ENCODE measurements at regions not wholly inside any gene's neighbourhood (a gene's known extent, or its start where the extent isn't known, plus 50 kb on each side); places are given as distances from the start of the nearest gene placed in this dataset.
A peak's percentile ranks its signal among the peaks of the same experiment; 100 is the strongest.

DNA sequence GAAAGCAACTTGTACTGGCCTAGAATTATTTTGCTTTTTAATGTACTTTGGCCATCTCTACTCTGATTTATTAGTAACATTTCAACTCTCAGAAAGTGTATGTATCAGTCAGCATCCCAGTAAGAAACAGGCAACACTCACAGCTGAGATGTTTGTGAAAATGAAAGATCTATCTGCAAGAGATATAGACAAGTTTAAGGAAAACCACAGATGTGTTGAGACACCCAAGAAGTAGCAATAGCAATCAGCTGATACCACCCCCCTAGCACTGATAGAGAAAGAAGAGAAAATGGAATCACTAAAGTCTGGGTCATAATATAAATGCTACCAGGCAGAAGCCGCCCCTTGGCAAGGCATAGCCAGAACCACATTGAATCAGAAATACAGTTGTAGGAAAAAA, 372.0 kb downstream of the ARAP2 start:
- no peak for DNase-seq (ENCODE audit: low read depth)

DNA sequence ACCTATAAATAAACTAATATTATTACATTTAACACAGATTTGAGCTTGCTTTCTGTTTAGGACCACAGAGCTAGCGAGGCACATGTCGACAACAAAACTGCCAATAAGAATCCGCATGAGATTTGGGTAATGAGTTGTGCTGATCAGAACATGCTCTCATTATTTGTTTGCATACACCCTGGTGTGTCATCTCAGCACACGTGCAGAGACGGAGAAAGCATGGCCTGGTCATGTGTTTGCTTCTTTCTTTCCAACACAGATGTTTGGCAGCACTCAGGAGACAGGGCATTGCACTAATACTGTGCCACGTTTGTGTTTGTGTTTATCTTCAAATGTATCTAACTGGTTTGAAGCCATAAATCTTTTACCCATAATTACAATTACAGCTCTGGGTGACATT, 364.8 kb downstream of the ARAP2 start:
- peak; percentile 6 for DNase-seq (ENCODE audit: low read depth)

DNA sequence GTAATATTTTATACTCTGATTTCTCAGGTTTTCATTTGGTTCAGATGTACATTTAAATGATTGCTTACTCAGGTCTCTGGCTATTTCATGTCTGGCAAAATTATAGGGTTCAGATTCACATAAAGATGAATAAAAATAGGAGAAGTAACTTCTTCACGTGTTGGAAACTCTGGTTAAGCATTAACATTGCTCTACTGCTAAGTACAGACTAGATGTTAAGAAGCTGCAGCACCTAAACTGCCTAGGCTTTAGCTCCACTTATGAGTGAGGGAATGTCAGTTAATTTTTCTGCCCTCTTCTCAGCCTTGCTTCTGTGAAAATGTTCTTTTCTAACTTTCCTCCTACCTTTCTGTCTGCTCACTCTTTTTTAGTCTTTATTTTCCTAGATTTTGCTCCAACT, 361.2 kb downstream of the ARAP2 start:
- DNase-seq (ENCODE audit: low read depth): no peak

DNA sequence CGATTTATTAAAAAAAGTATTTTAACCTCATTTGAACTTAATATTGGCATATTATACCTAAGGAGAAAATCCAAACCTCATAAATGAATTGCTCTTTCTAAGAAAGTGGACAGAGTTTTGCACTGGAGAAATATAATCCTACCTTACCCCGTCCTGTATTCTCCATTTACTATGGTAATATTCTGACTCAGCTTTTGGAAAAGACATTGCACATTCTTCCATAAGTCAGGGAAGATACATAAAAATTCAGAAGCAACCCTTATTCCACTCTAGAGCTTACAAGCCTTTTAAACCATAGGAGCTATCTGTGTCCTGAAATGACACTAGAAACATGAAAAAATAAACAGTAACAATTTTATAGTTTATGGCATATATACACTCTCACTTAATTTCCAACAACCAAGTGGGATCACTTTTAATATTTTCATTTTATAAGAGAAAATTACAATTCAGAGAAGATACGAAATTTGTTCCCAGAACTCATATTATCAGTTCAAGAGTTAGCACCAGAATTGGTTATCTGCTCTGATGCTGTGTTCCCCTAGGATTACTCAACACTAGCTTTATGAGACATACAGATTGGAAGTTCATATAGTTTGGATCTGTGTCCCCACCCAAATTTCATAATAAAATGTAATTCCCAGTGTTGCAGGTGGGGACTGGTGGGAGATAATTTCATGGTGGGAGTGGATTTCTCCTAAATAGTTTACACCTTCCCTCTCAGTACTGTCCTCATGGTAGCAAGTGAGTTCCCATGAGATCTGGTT, 359.4 kb downstream of the ARAP2 start:
- peak; percentile 34 for DNase-seq (ENCODE audit: low read depth)

DNA sequence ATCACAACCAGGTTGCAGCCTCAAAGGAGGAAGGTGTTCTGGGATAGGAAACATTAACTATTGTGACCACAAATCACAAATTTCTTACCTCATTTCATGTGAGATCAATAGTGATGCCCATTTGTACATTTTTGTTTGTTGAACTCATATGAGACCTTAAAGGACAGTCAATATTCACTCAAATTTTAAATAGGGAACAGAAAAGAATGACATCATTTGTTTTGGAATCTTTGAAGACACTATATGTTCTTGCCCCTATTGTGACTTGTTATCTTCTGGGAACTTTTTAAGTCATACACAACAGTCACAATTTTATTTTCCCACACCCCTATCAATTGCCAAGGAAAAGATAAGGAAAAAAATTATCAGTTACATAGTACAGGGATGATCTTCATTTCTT, 346.5 kb downstream of the ARAP2 start:
- DNase-seq (ENCODE audit: low read depth): no peak

DNA sequence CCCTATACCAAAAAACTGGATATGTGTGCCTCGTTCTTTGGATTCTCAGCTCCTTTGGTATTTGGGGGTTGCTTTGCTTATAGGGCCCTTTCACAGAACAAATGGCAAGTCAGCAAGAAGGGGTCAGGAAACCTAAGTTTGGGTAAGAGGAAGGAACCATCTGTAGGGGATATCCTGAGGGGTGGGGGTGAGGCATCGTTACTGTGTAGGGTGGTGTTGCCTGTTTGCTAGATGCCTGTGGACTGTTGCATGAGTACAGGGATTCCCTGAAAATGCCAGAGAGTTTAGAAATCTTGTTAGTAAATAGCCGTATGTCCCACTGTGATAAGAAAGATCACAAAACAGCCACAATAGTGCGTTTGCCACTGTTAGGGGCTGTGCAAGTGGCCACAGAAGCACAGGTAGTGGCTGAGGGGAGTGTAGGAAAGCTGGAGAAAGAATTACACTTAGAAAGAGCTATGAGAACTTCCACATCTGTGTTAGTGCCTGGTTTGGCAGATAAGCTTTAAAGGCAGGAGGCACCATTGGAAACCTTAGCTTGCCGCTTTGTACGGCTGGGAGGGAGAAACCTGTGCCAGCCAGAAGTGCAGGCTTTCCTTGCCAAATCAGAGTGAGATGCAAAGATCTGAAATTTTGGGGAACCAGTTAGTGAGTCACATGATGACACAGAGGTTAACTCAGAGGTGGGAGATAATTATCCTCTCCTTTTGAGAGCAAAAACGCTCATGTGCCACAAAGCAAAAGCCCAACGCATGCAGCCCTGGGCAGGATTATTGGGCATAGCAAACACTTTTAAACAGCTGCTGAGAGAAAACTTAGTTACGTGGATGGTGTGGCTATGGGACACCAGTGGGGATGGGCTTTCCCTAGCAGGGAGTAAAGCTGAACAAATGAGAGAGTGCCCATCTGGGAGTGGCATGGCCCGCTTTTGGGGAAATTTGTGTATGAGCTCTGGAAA, 343.7 kb downstream of the ARAP2 start:
- no peak for DNase-seq (ENCODE audit: low read depth)

DNA sequence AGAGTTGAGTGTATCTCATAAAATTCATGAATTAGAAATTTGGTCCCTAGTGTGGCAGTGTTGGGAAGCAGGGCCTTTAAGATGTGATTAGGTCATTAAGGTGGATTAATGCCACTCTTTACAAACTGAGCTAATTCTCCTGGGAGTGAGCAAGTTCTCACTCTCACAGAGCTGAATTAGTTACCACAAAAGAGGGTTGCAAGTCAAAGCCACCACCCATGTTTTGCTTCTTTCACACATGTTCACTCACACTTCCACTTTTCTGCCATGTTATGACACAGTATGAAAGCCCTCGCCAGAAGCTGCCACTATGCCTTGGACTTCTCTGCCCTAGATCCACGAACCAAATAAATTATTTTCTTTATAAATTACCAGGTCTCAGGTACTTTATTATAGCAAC, 332.1 kb downstream of the ARAP2 start:
- DNase-seq (ENCODE audit: low read depth): no peak

DNA sequence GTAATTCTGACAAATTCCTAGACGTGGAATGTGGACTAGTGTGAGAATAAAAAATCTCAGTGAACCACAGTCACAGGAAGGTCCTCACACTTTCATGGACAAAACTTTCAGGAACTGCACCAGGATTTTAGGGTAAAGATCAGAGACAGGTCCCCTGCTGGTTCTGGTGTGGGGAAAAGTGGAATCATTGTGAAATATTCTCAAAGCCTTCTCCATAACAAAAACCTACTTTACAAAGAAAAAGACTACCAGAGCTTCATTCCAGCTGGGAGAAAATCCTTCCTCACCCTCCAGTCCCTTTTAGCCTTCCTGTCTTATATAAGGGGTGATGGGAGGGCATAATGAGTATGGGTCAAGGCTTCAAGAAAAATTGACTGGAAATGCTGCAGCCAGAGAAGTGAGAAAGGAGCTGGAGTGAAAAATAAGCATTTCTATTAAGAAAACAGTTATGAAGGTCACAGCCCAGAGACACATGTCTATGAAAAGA, 325.8 kb downstream of the ARAP2 start:
- DNase-seq (ENCODE audit: low read depth): no peak

DNA sequence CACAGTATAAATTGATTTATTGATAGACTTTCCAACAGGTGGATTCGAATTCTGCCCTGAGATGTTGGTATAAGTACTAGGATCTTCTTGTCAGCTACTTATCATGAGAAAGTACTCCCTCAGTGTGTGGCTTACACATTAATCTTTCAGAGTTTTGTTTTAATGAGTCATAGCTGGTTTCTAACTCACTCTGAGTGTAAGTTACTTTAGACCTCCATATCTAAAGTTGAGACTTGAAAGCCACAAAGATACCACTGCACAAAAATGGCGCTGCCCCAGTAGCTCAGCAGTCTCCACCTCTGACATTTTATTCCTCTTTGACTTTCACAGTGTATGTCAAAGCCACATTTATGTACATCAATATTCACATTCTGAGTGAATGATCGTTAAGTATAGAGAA, 318.5 kb downstream of the ARAP2 start:
- no peak for DNase-seq (ENCODE audit: low read depth)

GRCh38 chr4:35926788-35927187, 317.5 kb downstream of the ARAP2 start:
- DNase-seq (ENCODE audit: low read depth): no peak

DNA sequence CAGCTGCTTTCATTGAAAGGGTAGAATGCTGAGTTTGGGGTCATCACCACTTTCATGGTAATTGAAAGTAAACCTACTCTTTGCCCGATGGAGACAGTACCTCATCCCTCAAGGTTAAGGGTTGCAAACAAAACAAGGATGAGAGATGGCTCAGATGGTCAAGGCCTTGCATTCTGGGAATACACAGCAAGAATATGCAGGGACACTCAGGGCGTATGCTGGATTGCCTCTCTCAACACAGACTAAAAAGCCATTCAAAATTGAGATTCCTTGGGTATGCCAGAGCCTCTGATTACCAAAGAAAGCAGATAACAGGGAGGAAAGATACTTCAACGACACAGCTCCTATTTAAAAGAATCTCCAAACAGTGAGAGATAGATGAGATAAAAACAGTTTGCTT, 310.4 kb downstream of the ARAP2 start:
- DNase-seq (ENCODE audit: low read depth): no peak

- DNase-seq (ENCODE audit: low read depth): peak; percentile 59
These were observed 309.9 kb downstream of the ARAP2 start for GRCh38 chr4:35934320-35934981.

- no peak for DNase-seq (ENCODE audit: low read depth)
These were observed 305.4 kb downstream of the ARAP2 start for GRCh38 chr4:35938936-35939335.

GRCh38 chr4:35939751-35940150, 304.6 kb downstream of the ARAP2 start:
- no peak for DNase-seq (ENCODE audit: low read depth)

- DNase-seq (ENCODE audit: low read depth): no peak
These were observed 302.2 kb downstream of the ARAP2 start for GRCh38 chr4:35942092-35942491.

- no peak for DNase-seq (ENCODE audit: low read depth)
These were observed 300.7 kb downstream of the ARAP2 start for GRCh38 chr4:35943606-35944005.

DNA sequence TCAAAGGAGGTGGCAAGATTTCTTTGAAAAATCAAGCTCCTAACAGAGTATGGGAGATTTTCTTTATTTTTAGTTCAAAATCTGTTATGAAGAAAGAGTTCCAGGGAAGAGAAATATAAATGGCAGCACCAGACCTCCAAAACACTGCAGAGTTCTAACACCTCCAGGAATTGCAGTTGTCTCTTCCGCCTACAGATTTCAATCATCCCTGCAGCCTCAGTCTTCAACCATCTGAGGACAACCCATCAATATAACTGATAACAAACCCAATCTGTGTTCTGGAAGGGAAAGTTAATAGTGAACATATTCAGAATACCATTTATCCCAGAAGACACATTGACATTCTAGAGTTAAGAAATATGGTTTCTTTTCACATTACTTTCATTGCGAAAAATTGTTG, 296.1 kb downstream of the ARAP2 start:
- DNase-seq (ENCODE audit: low read depth): no peak

GRCh38 chr4:35950442-35950841, 293.9 kb downstream of the ARAP2 start:
- DNase-seq (ENCODE audit: low read depth): no peak

DNA sequence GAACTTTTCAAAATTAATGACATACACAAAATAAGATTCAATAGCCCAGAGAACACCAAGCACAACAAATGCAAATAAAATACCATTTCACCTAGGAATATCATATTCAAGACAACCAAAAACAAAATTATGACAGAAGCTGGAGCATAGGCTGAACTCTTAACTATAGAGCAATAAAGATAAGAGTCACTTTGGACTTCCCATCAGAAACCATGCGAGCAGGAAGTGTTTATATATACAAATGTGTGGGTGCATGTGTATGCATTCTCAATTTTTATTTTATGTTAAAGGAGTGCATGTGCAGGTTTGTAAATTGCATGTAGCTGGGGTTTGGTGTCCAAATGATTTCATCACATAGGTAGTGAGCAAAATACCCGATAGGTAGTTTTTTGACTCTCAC, 291.6 kb downstream of the ARAP2 start:
- DNase-seq (ENCODE audit: low read depth): no peak

DNA sequence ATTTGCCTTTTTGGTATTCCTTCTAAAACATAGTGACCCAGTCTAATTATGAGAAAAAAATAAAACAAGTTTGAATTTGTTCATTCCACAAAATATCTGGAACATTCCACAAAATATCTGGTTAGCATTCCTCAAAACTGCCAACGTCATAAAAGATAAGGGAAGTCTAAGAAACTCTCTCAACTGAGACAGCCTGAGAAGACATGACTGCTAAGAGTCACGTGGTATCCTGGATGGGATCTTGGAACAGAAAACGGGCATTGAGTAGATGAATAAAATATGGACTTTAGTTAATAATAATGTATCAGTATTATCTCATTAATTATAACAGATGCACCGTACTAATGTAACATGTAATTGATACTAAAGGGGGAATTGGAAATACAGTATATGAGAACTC, 280.9 kb downstream of the ARAP2 start:
- no peak for DNase-seq (ENCODE audit: low read depth)

GRCh38 chr4:35963974-35964515, 280.3 kb downstream of the ARAP2 start:
- peak; percentile 53 for DNase-seq (ENCODE audit: low read depth)

DNA sequence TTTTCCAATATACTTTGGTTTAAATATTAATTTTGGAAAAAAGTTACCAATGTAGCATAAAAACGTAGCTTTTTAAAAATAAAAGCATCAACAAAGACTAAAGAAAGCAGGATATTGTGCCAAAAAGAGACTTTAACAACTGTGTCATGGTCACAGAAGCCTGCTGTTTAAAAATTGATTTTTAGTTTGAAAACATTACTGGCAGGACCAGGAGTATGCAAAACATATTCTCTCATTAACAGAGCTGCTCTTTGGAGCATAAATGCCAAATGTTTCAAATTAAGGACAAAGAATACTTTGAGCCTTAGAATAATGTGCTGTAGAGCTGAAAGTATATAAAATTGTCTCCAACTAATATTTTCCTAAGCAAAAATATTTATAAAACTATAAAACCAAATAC, 279.0 kb downstream of the ARAP2 start:
- DNase-seq (ENCODE audit: low read depth): no peak
